Uterus (tissue), 2 donors: ENCODE measurements at regions not wholly inside any gene's neighbourhood (a gene's known extent, or its start where the extent isn't known, plus 50 kb on each side); places are given as distances from the start of the nearest gene placed in this dataset.

Experiments used
- POLR2A ChIP-seq, 2 donors: fragments of 450-650 bp; IDR thresholded peaks; one replicate each; pipeline ENCODE4 v1.6.1; 2016; ENCODE audit warnings: antibody characterized with exemption in 2 of 2, mild to moderate bottlenecking in 1 of 2, moderate library complexity in 1 of 2
- TF ChIP-seq, protein P1 (sequence below), 4 experiments: fragments of 200-600 bp in 2 of 4; fragments of 450-650 bp in 2 of 4; sonication (generic) in 2 of 4; IDR thresholded peaks; one replicate each; pipeline ENCODE4 v1.5.1; 2016 to 2019; ENCODE audit warnings: antibody characterized with exemption in 4 of 4, mild to moderate bottlenecking in 2 of 4, moderate library complexity in 1 of 4

GRCh38 chr6:49202924-49203536, 260.0 kb downstream of the MMUT start:
- TF ChIP-seq, protein P1, sequence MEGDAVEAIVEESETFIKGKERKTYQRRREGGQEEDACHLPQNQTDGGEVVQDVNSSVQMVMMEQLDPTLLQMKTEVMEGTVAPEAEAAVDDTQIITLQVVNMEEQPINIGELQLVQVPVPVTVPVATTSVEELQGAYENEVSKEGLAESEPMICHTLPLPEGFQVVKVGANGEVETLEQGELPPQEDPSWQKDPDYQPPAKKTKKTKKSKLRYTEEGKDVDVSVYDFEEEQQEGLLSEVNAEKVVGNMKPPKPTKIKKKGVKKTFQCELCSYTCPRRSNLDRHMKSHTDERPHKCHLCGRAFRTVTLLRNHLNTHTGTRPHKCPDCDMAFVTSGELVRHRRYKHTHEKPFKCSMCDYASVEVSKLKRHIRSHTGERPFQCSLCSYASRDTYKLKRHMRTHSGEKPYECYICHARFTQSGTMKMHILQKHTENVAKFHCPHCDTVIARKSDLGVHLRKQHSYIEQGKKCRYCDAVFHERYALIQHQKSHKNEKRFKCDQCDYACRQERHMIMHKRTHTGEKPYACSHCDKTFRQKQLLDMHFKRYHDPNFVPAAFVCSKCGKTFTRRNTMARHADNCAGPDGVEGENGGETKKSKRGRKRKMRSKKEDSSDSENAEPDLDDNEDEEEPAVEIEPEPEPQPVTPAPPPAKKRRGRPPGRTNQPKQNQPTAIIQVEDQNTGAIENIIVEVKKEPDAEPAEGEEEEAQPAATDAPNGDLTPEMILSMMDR (IDR thresholded peaks at IDR 0.05): no peak
- no peak for TF ChIP-seq POLR2A (IDR thresholded peaks at IDR 0.05)
